Calu3 (cell line): ENCODE measurements at regions not wholly inside any gene's neighbourhood (a gene's known extent, or its start where the extent isn't known, plus 50 kb on each side); places are given as distances from the start of the nearest gene placed in this dataset.

Source experiments
- BruUV-seq: library from RNA; stranded (reverse); fragments of 400-500 nt; replicated peaks from 2 replicates; lab custom pipeline; 2021; lab: Mats Ljungman, UMichigan
- CTCF ChIA-PET: fragments of 300-600 bp; sonication (Branson Sonifier 250); formaldehyde crosslinking; loops from one replicate; lab custom pipeline; 2022; ENCODE audit warnings: antibody characterized with exemption; lab: Charles Lee
- DNase-seq: peaks from one replicate; pipeline ENCODE4 v3.0.0; 2022
- H3K27ac Mint-ChIP-seq: one replicate; pipeline ENCODE4 v1.8.0; 2022; ENCODE audit warnings: mixed read lengths; ENCODE audit not compliant: unreplicated experiment
- H3K27me3 Mint-ChIP-seq: one replicate; pipeline ENCODE4 v1.8.0; 2022; ENCODE audit warnings: mixed read lengths; ENCODE audit not compliant: unreplicated experiment
- H3K36me3 Mint-ChIP-seq: one replicate; pipeline ENCODE4 v1.8.0; 2022; ENCODE audit warnings: mild to moderate bottlenecking, moderate library complexity, mixed read lengths; ENCODE audit not compliant: insufficient read depth, unreplicated experiment
- H3K4me1 Mint-ChIP-seq: one replicate; pipeline ENCODE4 v1.8.0; 2022; ENCODE audit warnings: mild to moderate bottlenecking, low read depth, mixed read lengths; ENCODE audit not compliant: unreplicated experiment
- H3K4me3 Mint-ChIP-seq: one replicate; pipeline ENCODE4 v1.8.0; 2022; ENCODE audit warnings: mild to moderate bottlenecking, low read depth, moderate library complexity, mixed read lengths; ENCODE audit not compliant: unreplicated experiment
- H3K9me3 Mint-ChIP-seq: one replicate; pipeline ENCODE4 v1.8.0; 2022; ENCODE audit warnings: low read depth, mixed read lengths; ENCODE audit not compliant: unreplicated experiment
- intact Hi-C: fragments of 100-400 bp; cut with micrococcal nuclease; formaldehyde crosslinking; loops from one replicate; pipeline ENCODE4 v1.10.0; 2022; ENCODE audit not compliant: unreplicated experiment
- TF ChIP-seq, protein P1 (sequence below): fragments of 200-600 bp; IDR thresholded peaks from one replicate; pipeline ENCODE4 v1.8.0; 2022; ENCODE audit warnings: antibody characterized with exemption; ENCODE audit not compliant: unreplicated experiment

DNA sequence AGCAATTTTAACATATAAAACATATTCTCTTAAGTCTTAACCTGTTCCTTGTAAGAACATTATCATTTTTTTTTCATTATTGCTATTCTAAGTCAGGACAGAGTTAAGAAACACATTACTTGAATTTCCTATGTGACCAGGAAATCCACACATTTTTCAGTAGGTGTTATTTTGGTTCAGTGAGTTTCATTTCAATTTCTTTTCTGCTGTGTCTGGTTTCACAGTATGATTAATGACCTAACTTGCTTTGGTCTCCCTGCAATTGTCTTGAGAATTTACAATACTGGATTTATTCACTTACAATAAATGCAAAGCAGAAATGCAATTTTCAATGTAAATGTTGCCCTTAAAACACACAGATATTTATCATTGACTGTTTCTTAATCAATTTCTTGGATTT is 396.9 kb upstream of the TMTC1 start:
- Mint-ChIP-seq H3K27me3 (peaks cover 52% of the 10 kb centered on the region), H3K4me3 (no peak overlapping the region), H3K4me1 (no peaks in the 10 kb centered on the region), H3K27ac (no peak overlapping the region), H3K36me3 (no peaks in the 10 kb centered on the region), H3K9me3 (no peaks in the 10 kb centered on the region)
- CTCF ChIA-PET = no interaction called here
- no peak for DNase-seq
- TF ChIP-seq, protein P1, sequence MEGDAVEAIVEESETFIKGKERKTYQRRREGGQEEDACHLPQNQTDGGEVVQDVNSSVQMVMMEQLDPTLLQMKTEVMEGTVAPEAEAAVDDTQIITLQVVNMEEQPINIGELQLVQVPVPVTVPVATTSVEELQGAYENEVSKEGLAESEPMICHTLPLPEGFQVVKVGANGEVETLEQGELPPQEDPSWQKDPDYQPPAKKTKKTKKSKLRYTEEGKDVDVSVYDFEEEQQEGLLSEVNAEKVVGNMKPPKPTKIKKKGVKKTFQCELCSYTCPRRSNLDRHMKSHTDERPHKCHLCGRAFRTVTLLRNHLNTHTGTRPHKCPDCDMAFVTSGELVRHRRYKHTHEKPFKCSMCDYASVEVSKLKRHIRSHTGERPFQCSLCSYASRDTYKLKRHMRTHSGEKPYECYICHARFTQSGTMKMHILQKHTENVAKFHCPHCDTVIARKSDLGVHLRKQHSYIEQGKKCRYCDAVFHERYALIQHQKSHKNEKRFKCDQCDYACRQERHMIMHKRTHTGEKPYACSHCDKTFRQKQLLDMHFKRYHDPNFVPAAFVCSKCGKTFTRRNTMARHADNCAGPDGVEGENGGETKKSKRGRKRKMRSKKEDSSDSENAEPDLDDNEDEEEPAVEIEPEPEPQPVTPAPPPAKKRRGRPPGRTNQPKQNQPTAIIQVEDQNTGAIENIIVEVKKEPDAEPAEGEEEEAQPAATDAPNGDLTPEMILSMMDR = no peak
- intact Hi-C loops = no loop called here
- BruUV-seq = no TSS peak

DNA sequence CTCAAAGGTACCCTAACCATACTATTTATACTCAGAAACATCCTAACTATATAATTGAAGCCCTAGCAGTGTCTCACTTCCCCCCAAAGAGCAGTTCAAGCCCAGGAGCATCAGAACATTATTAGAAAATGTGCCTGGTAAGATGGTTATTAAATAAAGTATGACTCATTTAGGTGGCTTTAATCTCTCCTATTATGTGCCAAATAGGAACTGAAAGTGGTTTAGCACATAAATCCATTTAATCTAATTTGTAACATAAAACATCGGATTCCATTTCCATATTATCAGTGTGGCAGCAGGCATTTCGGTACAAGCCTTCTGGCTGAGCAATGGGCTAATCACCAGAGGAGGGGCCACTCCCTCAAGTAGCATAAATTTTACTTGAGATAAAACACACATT is 395.2 kb upstream of the TMTC1 start:
- TF ChIP-seq, protein P1 = no peak
- Mint-ChIP-seq H3K4me3 (no peak overlapping the region), H3K27me3 (peaks cover 53% of the 10 kb centered on the region), H3K9me3 (peaks cover 3% of the 10 kb centered on the region), H3K4me1 (no peaks in the 10 kb centered on the region), H3K36me3 (no peaks in the 10 kb centered on the region), H3K27ac (no peak overlapping the region)
- CTCF ChIA-PET = no interaction called here
- intact Hi-C loops = no loop called here
- BruUV-seq = no TSS peak
- DNase-seq = no peak

DNA sequence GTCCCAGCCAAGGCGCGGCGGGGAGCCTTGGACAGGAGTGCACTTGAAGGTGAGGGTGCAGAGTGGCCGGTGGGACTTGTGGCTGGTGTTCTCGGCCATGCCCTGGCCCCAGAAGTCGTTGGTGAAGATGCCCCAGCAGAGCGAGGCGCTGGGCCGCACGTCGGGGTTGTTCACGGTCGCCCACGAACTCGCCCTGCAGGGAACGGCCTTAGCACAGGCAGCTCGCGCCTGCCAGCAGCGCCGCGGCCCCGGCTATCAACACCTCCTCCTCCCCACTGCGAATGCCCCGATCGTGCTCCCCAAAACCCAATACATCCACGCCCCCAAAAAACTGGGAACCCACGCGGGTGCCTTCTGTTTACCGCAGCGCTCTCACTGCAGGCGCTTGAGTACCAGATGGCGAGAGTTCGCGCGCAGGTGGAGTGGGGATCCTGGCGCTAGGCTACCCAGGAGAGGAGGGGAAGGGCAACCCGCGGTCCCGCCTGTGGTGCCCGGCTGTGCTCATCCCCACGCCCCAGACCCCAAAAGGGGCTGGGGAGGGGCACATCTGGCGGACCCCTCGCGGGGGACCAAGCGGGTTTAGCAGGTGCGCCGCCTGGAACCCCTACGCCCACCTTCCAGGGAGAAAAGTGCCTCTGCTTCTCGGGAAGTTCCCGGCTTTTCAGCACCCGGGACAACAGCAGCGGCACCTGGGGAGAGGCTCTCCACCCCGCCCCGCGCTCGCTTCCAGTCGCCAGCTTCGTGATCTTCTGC is 386.3 kb upstream of the TMTC1 start:
- intact Hi-C loops = no loop called here
- H3K36me3 Mint-ChIP-seq = no peaks in the 10 kb centered on the region
- H3K27me3 Mint-ChIP-seq = no peaks in the 10 kb centered on the region
- TF ChIP-seq, protein P1 = no peak
- CTCF ChIA-PET = no interaction called here
- H3K4me3 Mint-ChIP-seq = no peak overlapping the region
- no TSS peak for BruUV-seq
- no peak for DNase-seq
- H3K27ac Mint-ChIP-seq = no peak overlapping the region
- no peaks in the 10 kb centered on the region for H3K4me1 Mint-ChIP-seq
- H3K9me3 Mint-ChIP-seq = peaks cover 3% of the 10 kb centered on the region

DNA sequence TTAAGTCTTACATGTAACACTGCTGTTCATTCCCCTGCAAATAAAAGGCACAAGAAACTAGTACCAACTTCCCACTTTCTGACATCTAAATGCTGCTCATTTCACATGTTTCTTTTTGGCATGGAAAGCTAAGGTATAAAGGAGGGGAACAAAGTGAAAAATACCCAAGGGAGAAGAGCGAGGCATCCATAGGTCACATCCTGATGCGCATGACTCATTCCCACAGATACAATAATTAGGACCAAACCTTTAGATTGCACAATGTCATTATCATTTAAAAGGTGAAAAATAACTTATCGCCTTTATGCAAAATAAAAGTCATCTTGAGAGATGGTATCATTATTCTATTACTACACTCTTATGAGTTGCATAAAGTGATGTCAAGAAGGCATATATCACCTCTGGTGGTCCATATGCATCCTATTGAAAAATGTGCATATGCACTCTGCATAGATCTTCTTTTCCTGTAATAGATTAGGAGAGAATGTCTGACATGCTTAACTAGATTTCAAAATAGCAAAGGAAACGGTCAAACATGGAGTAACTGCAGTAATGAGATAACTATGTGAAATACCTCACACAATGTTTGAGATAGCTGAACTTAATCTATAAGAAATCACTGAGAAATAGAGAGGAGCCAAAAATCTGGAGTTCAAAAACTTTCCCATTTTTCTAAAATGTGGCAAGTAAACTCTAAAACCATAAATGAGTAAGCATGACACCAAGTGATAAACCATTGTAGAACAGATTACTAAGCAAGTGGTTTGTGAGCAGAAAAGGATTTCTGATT is 382.5 kb upstream of the TMTC1 start:
- Mint-ChIP-seq H3K9me3 (no peaks in the 10 kb centered on the region), H3K4me1 (no peaks in the 10 kb centered on the region), H3K27ac (no peak overlapping the region), H3K36me3 (no peaks in the 10 kb centered on the region), H3K27me3 (no peaks in the 10 kb centered on the region), H3K4me3 (no peak overlapping the region)
- CTCF ChIA-PET = no interaction called here
- no TSS peak for BruUV-seq
- no peak for DNase-seq
- intact Hi-C loops = no loop called here
- TF ChIP-seq, protein P1 = no peak
